ENCODE measurements at regions not wholly inside any gene's neighbourhood (a gene's known extent, or its start where the extent isn't known, plus 50 kb on each side); places are given as distances from the start of the nearest gene placed in this dataset.

- DNase-seq (ENCODE audit: insufficient read length, low spot score), result no peak
- no peak for TF ChIP-seq PAX5 (IDR thresholded peaks at IDR 0.05; ENCODE audit: insufficient read depth, low read length, severe bottlenecking)
- TF ChIP-seq SPI1 (IDR thresholded peaks at IDR 0.05; ENCODE audit: low read depth, low read length), result no peak
- no peak for TF ChIP-seq POU2F2 (IDR thresholded peaks at IDR 0.05; ENCODE audit: low read depth, low read length)
- TF ChIP-seq TAF1 (IDR thresholded peaks at IDR 0.05; ENCODE audit: low read depth, low read length), result no peak
- TF ChIP-seq POLR2AphosphoS5 (IDR thresholded peaks at IDR 0.05; ENCODE audit: low read depth, low read length), result no peak
- no peak for TF ChIP-seq POLR2A (IDR thresholded peaks at IDR 0.05; ENCODE audit: low read depth, low read length)
- FAIRE-seq, result no peak
These were observed 50.5 kb upstream of the ZNF438 start for GRCh38 chr10:31081937-31082840.

- DNase-seq (ENCODE audit: insufficient read length, low spot score) (no peak), FAIRE-seq (peak; percentile 20)
- TF ChIP-seq SPI1 (IDR thresholded peaks at IDR 0.05; ENCODE audit: low read depth, low read length) (no peak), POU2F2 (IDR thresholded peaks at IDR 0.05; ENCODE audit: low read depth, low read length) (no peak), POLR2A (IDR thresholded peaks at IDR 0.05; ENCODE audit: low read depth, low read length) (no peak), TAF1 (IDR thresholded peaks at IDR 0.05; ENCODE audit: low read depth, low read length) (no peak), POLR2AphosphoS5 (IDR thresholded peaks at IDR 0.05; ENCODE audit: low read depth, low read length) (no peak), PAX5 (IDR thresholded peaks at IDR 0.05; ENCODE audit: insufficient read depth, low read length, severe bottlenecking) (no peak)
These were observed 52.1 kb upstream of the ZNF438 start for GRCh38 chr10:31083765-31084184.

GRCh38 chr10:31087011-31087410 is 55.3 kb upstream of the ZNF438 start:
- DNase-seq (ENCODE audit: insufficient read length, low spot score) (no peak), FAIRE-seq (no peak)
- TF ChIP-seq TAF1 (IDR thresholded peaks at IDR 0.05; ENCODE audit: low read depth, low read length) (no peak), SPI1 (IDR thresholded peaks at IDR 0.05; ENCODE audit: low read depth, low read length) (no peak), POLR2AphosphoS5 (IDR thresholded peaks at IDR 0.05; ENCODE audit: low read depth, low read length) (no peak), PAX5 (IDR thresholded peaks at IDR 0.05; ENCODE audit: insufficient read depth, low read length, severe bottlenecking) (no peak), POU2F2 (IDR thresholded peaks at IDR 0.05; ENCODE audit: low read depth, low read length) (no peak), POLR2A (IDR thresholded peaks at IDR 0.05; ENCODE audit: low read depth, low read length) (no peak)

- TF ChIP-seq TAF1 (IDR thresholded peaks at IDR 0.05; ENCODE audit: low read depth, low read length), result no peak
- no peak for DNase-seq (ENCODE audit: insufficient read length, low spot score)
- no peak for FAIRE-seq
These were observed 56.2 kb upstream of the ZNF438 start for GRCh38 chr10:31087851-31088250.

GRCh38 chr10:31090894-31091607 is 59.4 kb upstream of the ZNF438 start:
- DNase-seq (ENCODE audit: insufficient read length, low spot score) (peak; percentile 23), FAIRE-seq (peak; percentile 87)
- TF ChIP-seq TAF1 (IDR thresholded peaks at IDR 0.05; ENCODE audit: low read depth, low read length), result no peak
- no peak for TF ChIP-seq POU2F2 (IDR thresholded peaks at IDR 0.05; ENCODE audit: low read depth, low read length)
- 0 out of 2 replicates have a peak, but pooled peaks have one; percentile 14 for TF ChIP-seq SPI1 (IDR thresholded peaks at IDR 0.05; ENCODE audit: low read depth, low read length)
- TF ChIP-seq POLR2AphosphoS5 (IDR thresholded peaks at IDR 0.05; ENCODE audit: low read depth, low read length), result no peak
- no peak for TF ChIP-seq POLR2A (IDR thresholded peaks at IDR 0.05; ENCODE audit: low read depth, low read length)
- peak; percentile 77 for TF ChIP-seq PAX5 (IDR thresholded peaks at IDR 0.05; ENCODE audit: insufficient read depth, low read length, severe bottlenecking)

- DNase-seq (ENCODE audit: insufficient read length, low spot score) (no peak), FAIRE-seq (no peak)
- TF ChIP-seq TAF1 (IDR thresholded peaks at IDR 0.05; ENCODE audit: low read depth, low read length) (no peak), POLR2A (IDR thresholded peaks at IDR 0.05; ENCODE audit: low read depth, low read length) (no peak), POU2F2 (IDR thresholded peaks at IDR 0.05; ENCODE audit: low read depth, low read length) (no peak), SPI1 (IDR thresholded peaks at IDR 0.05; ENCODE audit: low read depth, low read length) (no peak)
These were observed 64.3 kb upstream of the ZNF438 start for GRCh38 chr10:31095677-31096560.

GRCh38 chr10:31098046-31098445 is 66.4 kb upstream of the ZNF438 start:
- no peak for TF ChIP-seq PAX5 (IDR thresholded peaks at IDR 0.05; ENCODE audit: insufficient read depth, low read length, severe bottlenecking)
- TF ChIP-seq TAF1 (IDR thresholded peaks at IDR 0.05; ENCODE audit: low read depth, low read length), result no peak
- no peak for TF ChIP-seq POLR2A (IDR thresholded peaks at IDR 0.05; ENCODE audit: low read depth, low read length)
- TF ChIP-seq POU2F2 (IDR thresholded peaks at IDR 0.05; ENCODE audit: low read depth, low read length), result no peak
- no peak for TF ChIP-seq POLR2AphosphoS5 (IDR thresholded peaks at IDR 0.05; ENCODE audit: low read depth, low read length)
- no peak for TF ChIP-seq SPI1 (IDR thresholded peaks at IDR 0.05; ENCODE audit: low read depth, low read length)
- DNase-seq (ENCODE audit: insufficient read length, low spot score) (no peak), FAIRE-seq (no peak)

GRCh38 chr10:31099094-31099493 is 67.4 kb upstream of the ZNF438 start:
- TF ChIP-seq PAX5 (IDR thresholded peaks at IDR 0.05; ENCODE audit: insufficient read depth, low read length, severe bottlenecking), result no peak
- TF ChIP-seq SPI1 (IDR thresholded peaks at IDR 0.05; ENCODE audit: low read depth, low read length), result no peak
- no peak for TF ChIP-seq POU2F2 (IDR thresholded peaks at IDR 0.05; ENCODE audit: low read depth, low read length)
- TF ChIP-seq TAF1 (IDR thresholded peaks at IDR 0.05; ENCODE audit: low read depth, low read length), result no peak
- TF ChIP-seq POLR2AphosphoS5 (IDR thresholded peaks at IDR 0.05; ENCODE audit: low read depth, low read length), result no peak
- no peak for TF ChIP-seq POLR2A (IDR thresholded peaks at IDR 0.05; ENCODE audit: low read depth, low read length)
- no peak for DNase-seq (ENCODE audit: insufficient read length, low spot score)
- no peak for FAIRE-seq

GRCh38 chr10:31099664-31100063 is 68.0 kb upstream of the ZNF438 start:
- no peak for FAIRE-seq
- TF ChIP-seq POLR2AphosphoS5 (IDR thresholded peaks at IDR 0.05; ENCODE audit: low read depth, low read length), result no peak
- no peak for TF ChIP-seq TAF1 (IDR thresholded peaks at IDR 0.05; ENCODE audit: low read depth, low read length)
- TF ChIP-seq SPI1 (IDR thresholded peaks at IDR 0.05; ENCODE audit: low read depth, low read length), result no peak
- no peak for TF ChIP-seq PAX5 (IDR thresholded peaks at IDR 0.05; ENCODE audit: insufficient read depth, low read length, severe bottlenecking)
- TF ChIP-seq POU2F2 (IDR thresholded peaks at IDR 0.05; ENCODE audit: low read depth, low read length), result no peak
- TF ChIP-seq POLR2A (IDR thresholded peaks at IDR 0.05; ENCODE audit: low read depth, low read length), result no peak
- no peak for DNase-seq (ENCODE audit: insufficient read length, low spot score)
